MM.1S (cell line): ENCODE measurements at regions not wholly inside any gene's neighbourhood (a gene's known extent, or its start where the extent isn't known, plus 50 kb on each side); places are given as distances from the start of the nearest gene placed in this dataset.

Experiments used
- EZH2 ChIP-seq: fragments of 300-600 bp; sonication (generic); optimal IDR thresholded peaks from 2 replicates; pipeline ENCODE3; 2017; ENCODE audit warnings: low read depth, mild to moderate bottlenecking, antibody characterized with exemption, low read length, mixed read lengths
- EZH2phosphoT487 ChIP-seq: fragments of 300-600 bp; sonication (generic); IDR thresholded peaks from 2 replicates; pipeline ENCODE4 v1.6.1; 2018; ENCODE audit warnings: antibody characterized with exemption, low read length
- TF ChIP-seq, protein P1 (sequence below): fragments of 300-600 bp; sonication (generic); IDR thresholded peaks from 2 replicates; pipeline ENCODE4 v1.5.1; 2016; ENCODE audit warnings: antibody characterized with exemption, low read length, mixed read lengths

DNA sequence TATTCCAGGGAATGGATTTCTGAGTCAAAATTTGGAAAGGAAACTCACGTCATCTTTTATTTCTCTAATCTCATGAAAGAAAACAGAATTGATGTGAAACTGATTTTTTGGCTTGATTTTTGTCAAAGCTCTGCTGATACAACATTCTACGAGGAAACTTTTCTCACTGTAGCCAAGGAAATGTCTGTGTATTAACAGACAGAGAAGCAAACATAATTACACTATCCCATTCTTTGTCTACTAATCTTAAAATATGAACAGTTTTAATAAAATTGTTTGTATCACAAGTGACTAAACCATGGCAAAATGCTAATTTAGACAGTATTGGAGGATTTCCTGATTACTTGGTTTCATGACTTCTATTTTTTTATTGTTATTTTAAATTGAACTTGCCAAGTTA lies 1437.0 kb downstream of the OTOL1 start:
- TF ChIP-seq, protein P1, sequence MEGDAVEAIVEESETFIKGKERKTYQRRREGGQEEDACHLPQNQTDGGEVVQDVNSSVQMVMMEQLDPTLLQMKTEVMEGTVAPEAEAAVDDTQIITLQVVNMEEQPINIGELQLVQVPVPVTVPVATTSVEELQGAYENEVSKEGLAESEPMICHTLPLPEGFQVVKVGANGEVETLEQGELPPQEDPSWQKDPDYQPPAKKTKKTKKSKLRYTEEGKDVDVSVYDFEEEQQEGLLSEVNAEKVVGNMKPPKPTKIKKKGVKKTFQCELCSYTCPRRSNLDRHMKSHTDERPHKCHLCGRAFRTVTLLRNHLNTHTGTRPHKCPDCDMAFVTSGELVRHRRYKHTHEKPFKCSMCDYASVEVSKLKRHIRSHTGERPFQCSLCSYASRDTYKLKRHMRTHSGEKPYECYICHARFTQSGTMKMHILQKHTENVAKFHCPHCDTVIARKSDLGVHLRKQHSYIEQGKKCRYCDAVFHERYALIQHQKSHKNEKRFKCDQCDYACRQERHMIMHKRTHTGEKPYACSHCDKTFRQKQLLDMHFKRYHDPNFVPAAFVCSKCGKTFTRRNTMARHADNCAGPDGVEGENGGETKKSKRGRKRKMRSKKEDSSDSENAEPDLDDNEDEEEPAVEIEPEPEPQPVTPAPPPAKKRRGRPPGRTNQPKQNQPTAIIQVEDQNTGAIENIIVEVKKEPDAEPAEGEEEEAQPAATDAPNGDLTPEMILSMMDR: no peak
- TF ChIP-seq EZH2phosphoT487 (no peak), EZH2 (no peak)
